ENCODE measurements at regions not wholly inside any gene's neighbourhood (a gene's known extent, or its start where the extent isn't known, plus 50 kb on each side); places are given as distances from the start of the nearest gene placed in this dataset.
"Not testable (repeated sequence)": the region's sequence is repeated elsewhere in the genome, so short reads cannot be mapped to it uniquely, and the experiment has no call there.

DNA sequence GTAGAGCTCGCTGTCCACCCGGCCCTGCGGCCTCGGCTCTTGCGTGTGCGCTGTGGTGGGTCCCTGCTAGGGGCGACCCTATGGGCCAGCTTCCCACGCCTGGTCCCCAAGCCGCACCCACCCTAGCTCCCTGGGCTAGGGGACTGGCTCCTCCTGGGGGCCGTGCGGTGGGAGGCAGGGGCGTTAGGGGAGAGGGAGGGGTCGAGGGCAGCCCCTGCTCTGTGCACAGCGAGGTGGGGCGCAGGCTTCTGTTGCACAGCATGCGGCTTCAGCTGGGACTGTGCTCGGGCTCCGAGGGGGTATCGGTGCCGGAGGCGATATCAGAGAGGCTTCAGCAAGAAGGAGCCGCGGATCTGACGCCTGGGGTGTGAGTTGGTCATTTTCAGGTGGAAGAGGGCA, 86.1 kb downstream of the ALG10 start:
- Histone ChIP-seq H3K27me3 (peaks cover 0 to 35% of the 10 kb centered on the region in 2 donors), H3K36me3 (no peaks in the 10 kb centered on the region), H3K27ac (no peak overlapping the region), H3K4me3 (no peak overlapping the region), H3K4me1 (no peaks in the 10 kb centered on the region), H3K9me3 (no peaks in the 10 kb centered on the region)
- intact Hi-C loops (cut with DNase I; ENCODE audit: low total_unique reads) = no loop called here
- DNase-seq = no peak
- TF ChIP-seq, protein P1, sequence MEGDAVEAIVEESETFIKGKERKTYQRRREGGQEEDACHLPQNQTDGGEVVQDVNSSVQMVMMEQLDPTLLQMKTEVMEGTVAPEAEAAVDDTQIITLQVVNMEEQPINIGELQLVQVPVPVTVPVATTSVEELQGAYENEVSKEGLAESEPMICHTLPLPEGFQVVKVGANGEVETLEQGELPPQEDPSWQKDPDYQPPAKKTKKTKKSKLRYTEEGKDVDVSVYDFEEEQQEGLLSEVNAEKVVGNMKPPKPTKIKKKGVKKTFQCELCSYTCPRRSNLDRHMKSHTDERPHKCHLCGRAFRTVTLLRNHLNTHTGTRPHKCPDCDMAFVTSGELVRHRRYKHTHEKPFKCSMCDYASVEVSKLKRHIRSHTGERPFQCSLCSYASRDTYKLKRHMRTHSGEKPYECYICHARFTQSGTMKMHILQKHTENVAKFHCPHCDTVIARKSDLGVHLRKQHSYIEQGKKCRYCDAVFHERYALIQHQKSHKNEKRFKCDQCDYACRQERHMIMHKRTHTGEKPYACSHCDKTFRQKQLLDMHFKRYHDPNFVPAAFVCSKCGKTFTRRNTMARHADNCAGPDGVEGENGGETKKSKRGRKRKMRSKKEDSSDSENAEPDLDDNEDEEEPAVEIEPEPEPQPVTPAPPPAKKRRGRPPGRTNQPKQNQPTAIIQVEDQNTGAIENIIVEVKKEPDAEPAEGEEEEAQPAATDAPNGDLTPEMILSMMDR (IDR thresholded peaks at IDR 0.05) = no peak

- H3K27me3 ChIP-seq = peaks cover 0 to 35% of the 10 kb centered on the region in 2 donors
- TF ChIP-seq, protein P1 (IDR thresholded peaks at IDR 0.05) = no peak
- no peak overlapping the region for H3K27ac ChIP-seq
- H3K4me3 ChIP-seq = no peak overlapping the region
- no peak for DNase-seq
- no peaks in the 10 kb centered on the region for H3K9me3 ChIP-seq
- H3K36me3 ChIP-seq = no peaks in the 10 kb centered on the region
- intact Hi-C loops (cut with DNase I; ENCODE audit: low total_unique reads) = no loop called here
- no peaks in the 10 kb centered on the region for H3K4me1 ChIP-seq
Measured at GRCh38 chr12:34108967-34109366, 86.7 kb downstream of the ALG10 start.

DNA sequence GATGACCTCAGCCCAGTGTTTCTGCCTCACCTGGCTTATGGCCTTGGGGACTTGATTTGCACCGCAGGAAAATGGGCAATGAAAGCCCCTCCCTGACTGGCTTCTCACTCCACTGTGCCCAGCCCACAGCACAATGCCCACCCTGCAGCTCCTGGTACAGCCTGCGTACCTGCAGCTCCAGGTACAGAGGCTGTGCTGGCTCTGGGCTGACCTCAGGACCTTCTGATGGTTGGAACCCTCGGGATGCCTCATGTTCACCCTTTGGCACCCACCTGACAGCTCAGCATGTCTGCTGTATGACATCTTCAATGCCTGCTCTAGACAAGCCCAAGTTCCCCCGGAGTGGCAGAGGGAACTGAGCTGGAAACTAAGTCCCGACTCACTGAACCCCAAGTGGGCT, 87.1 kb downstream of the ALG10 start:
- H3K27ac ChIP-seq = no peak overlapping the region
- peaks cover 0 to 35% of the 10 kb centered on the region in 2 donors for H3K27me3 ChIP-seq
- no peaks in the 10 kb centered on the region for H3K36me3 ChIP-seq
- DNase-seq = no peak
- H3K9me3 ChIP-seq = no peaks in the 10 kb centered on the region
- TF ChIP-seq, protein P1 (IDR thresholded peaks at IDR 0.05) = no peak
- intact Hi-C loops (cut with DNase I; ENCODE audit: low total_unique reads) = no loop called here
- H3K4me1 ChIP-seq = no peaks in the 10 kb centered on the region
- no peak overlapping the region for H3K4me3 ChIP-seq

GRCh38 chr12:34109909-34110531, 87.7 kb downstream of the ALG10 start:
- H3K27me3 ChIP-seq = peaks cover 0 to 35% of the 10 kb centered on the region in 2 donors
- DNase-seq; intact Hi-C loops (cut with DNase I; ENCODE audit: low total_unique reads); H3K4me1 ChIP-seq; H3K9me3 ChIP-seq; H3K36me3 ChIP-seq; H3K4me3 ChIP-seq; H3K27ac ChIP-seq: not testable (repeated sequence)

- Histone ChIP-seq H3K4me1 (no peaks in the 10 kb centered on the region), H3K36me3 (no peaks in the 10 kb centered on the region), H3K27me3 (peaks cover 0 to 3% of the 10 kb centered on the region in 2 donors), H3K4me3 (no peak overlapping the region), H3K9me3 (no peaks in the 10 kb centered on the region), H3K27ac (no peak overlapping the region)
- no peak for DNase-seq
- TF ChIP-seq, protein P1 (IDR thresholded peaks at IDR 0.05) = no peak
- intact Hi-C loops (cut with DNase I; ENCODE audit: low total_unique reads) = no loop called here
Measured at GRCh38 chr12:34119366-34119765, 97.1 kb downstream of the ALG10 start.

GRCh38 chr12:34121360-34121759, 99.1 kb downstream of the ALG10 start:
- intact Hi-C loops (cut with DNase I; ENCODE audit: low total_unique reads) = no loop called here
- H3K4me1 ChIP-seq = no peaks in the 10 kb centered on the region
- H3K36me3 ChIP-seq = no peaks in the 10 kb centered on the region
- peaks cover 0 to 4% of the 10 kb centered on the region in 2 donors for H3K27me3 ChIP-seq
- TF ChIP-seq, protein P1 (IDR thresholded peaks at IDR 0.05) = no peak
- H3K9me3 ChIP-seq = no peaks in the 10 kb centered on the region
- no peak for DNase-seq
- H3K4me3 ChIP-seq = no peak overlapping the region
- H3K27ac ChIP-seq = no peak overlapping the region

Measured in tibial artery (tissue), 4 donors.